ENCODE measurements at regions not wholly inside any gene's neighbourhood (a gene's known extent, or its start where the extent isn't known, plus 50 kb on each side); places are given as distances from the start of the nearest gene placed in this dataset.

DNA sequence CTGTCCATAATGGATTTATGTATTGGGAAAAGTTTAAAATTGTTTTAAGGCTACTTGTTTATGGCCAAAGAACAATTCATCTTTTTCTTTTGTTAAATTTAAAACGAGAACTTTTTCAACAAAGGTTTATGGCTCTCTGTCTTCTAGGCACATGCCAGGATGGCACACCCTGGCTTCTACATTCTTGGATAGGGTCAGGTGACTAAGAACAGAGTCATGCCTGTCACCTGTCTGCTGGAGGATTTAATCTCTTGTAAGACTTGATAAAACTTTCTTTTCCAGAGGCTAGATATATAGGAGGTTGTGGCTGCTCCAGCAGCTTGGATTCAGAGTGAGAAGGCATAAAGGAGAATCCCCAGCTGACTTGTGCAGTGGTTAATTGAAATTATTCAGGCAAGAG is 915.4 kb downstream of the GATA3 start:
- no peak for DNase-seq (ENCODE audit: low read depth in 2 of 2)

GRCh38 chr10:8975535-8975934 is 921.0 kb downstream of the GATA3 start:
- DNase-seq (ENCODE audit: low read depth in 2 of 2): no peak

DNA sequence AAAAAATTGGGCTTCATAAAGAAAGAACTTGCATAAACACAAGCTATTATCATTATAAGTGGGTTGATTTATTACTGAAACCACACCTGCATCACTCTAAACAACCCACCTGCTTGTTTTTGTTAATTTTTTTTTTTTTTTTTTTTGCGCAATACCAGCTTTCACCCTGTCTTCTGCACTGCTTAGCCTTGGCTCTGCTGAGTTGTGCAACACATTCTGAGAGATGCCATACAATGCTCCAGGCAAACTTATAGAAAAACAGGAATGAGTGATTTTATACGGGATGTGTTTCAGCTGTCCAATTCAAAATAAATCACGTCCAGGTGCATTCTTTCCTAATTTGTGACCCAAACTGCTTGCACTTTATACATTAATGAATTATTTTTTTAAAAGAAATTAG is 923.6 kb downstream of the GATA3 start:
- DNase-seq (ENCODE audit: low read depth in 2 of 2): no peak

DNA sequence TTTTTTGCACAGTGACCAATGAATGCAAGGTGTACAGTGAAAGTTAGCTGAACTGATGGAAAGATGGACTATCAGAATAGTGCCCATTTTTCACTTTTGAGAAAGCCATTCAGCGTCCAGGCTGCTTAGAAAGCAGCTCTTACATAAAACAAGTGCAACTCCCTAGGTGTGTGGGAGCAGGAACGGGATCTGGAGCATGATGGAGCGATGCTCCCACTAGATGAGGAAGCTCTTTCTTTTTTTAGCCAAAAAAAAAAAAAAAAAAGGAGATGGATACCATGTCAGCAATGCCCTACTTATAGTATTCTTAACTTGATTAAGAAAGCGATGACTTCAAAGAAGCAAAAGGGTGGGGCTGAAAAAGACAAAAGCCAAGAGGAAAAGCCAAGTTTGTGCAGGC is 925.5 kb downstream of the GATA3 start:
- DNase-seq (ENCODE audit: low read depth in 2 of 2): no peak

GRCh38 chr10:8981277-8981676 is 926.8 kb downstream of the GATA3 start:
- DNase-seq (ENCODE audit: low read depth in 2 of 2): no peak

DNA sequence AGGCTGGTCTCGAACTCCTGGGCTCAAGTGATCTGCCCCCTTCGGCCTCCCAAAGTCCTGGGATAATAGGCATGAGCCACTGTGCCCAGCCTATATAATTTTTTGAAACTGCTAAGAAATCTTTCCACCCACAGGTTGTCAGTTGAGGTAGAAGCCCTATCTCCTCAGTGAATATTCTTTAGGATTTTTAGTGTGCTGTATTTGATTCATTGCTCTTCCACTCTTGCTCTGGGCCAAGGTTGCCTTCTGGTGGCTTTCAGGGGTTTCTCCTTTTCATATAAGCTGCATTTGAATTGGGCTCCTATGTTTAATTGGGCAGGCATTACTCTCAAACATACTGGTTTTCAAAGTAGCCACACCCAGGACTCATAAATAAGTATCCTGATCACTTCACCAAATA is 931.2 kb downstream of the GATA3 start:
- no peak for DNase-seq (ENCODE audit: low read depth in 2 of 2)

DNA sequence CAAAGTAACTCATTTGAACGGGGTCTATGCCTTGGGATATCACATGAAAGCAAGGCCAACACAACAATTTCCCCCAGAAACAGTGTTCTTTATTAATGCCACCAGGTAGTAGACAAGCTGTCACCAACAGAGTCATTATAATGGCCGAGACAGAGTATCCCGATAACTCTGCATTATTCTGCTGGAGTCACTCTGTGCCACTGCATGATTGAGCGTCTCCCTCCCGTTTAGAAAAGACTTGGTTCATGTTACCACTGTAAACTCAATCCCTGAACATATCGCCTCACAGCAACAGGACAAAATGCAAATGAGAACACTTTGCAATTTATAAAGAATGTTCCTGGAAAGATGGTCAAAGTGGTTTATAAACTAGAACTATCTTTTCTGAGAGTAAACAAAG is 932.5 kb downstream of the GATA3 start:
- DNase-seq (ENCODE audit: low read depth in 2 of 2): no peak

GRCh38 chr10:8987712-8988111 is 933.2 kb downstream of the GATA3 start:
- no peak for DNase-seq (ENCODE audit: low read depth in 2 of 2)

- no peak for DNase-seq (ENCODE audit: low read depth in 2 of 2)
Measured at GRCh38 chr10:8990280-8990987, 935.9 kb downstream of the GATA3 start.

DNA sequence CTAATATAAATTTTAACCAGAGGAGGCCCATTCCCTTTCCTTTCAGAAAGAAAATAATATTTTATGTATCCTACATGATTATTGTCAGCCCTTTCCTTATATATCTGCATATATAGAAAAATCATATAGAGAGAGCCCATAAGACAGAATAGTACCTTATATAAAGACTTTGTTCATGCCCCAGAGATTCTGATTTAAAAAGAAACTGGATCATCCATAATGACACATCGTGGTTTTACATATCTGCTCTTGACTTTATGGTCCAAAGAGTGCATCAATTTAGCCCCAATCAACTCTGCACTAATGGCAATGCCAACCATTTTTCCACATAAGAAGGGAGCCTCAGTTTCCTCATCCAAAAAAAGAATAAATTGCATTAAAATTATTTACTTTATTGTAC is 937.5 kb downstream of the GATA3 start:
- DNase-seq (ENCODE audit: low read depth in 2 of 2): no peak

DNA sequence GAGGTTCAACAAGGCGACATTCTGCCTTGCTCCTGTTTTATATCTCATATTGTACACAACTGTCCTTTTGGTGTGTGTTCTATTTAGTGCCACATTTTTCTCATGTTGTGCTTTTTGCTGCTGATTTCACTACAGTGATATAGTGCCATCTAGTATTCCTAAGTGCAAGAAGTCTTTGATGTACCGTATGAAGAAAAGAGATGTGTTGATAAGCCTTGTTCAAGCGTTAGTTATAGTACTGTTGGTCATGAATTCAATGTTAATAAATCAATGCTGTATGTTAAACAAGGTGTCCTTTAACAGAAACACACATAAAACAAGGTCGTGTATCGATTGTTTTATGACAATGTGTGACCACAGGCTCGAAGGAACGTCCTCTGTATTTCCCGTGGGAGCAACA is 939.4 kb downstream of the GATA3 start:
- no peak for DNase-seq (ENCODE audit: low read depth in 2 of 2)

DNA sequence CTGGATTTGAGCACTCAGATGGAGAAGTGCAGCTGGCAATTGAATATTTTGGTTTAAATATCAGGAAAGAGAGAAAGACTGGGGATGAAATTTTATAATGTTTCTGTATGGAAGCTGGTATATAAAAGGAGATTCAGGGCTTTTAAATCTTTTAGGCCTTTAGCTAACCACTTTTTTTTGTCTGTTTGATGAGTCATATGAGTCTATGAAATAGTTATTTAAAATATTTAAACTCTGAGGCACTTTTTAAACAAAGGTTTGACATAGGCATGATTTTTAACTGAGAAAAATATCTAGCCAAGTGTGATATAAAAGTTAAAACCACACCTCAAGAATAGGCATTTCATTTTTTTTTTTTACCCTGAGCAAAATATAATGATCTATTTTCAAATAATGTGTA is 944.3 kb downstream of the GATA3 start:
- no peak for DNase-seq (ENCODE audit: low read depth in 2 of 2)

DNA sequence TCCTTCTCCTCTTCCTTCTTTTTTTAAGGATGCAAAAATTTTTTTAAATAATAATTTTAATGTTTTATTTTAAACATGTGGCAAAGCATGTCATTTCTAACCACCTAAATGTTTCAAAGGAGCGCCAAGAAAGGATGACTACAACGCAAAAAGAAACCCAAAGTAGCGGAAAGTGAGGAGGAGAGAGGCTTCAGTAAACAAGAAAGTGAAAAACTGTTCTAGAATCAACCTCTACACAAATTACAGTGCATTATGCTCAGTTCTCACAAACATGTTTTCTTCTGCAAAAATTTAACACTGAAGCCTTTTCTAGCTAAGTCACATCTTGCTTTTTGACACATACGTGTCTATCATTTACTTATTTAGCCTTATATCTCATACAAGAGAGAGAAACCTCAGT is 948.6 kb downstream of the GATA3 start:
- DNase-seq (ENCODE audit: low read depth in 2 of 2): no peak

- DNase-seq (ENCODE audit: low read depth in 2 of 2): no peak
Measured at GRCh38 chr10:9004736-9005135, 950.2 kb downstream of the GATA3 start.

DNA sequence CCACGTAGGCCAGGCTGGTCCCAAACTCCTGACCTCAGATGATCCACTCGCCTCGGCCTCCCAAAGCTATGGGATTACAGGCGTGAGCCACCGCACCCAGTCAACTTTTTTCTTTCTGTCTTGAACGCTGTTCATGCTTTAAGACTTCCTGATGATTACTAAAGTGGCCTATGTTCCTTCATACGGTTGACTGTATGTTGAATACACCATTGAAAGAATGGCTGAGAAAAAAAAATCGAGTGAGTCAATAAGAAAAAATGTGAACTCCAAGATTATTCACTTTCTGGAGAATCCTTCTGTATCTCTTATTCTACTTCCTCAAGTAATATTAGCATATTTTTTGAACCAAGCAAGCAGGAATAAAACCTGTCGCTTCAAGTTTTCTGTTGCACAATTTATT is 955.0 kb downstream of the GATA3 start:
- DNase-seq (ENCODE audit: low read depth in 2 of 2): no peak

DNA sequence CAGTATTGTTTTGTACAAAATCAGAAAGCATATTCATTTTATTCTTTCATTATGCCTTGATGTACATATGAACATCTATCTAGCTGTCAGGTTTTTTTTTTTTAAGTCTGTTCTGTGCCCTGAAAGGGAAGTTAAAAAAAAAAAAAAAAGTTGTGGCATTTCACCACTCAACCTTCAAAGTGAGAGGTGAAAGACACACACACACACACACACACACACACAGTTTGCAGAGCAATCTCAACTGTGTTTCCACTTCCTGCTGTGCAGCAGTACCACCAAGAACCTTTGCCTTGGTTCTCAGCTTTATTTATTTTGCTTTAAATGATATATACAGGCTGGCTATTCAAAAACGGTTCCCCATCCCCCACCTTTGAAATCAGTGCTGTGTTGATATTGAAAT is 955.6 kb downstream of the GATA3 start:
- DNase-seq (ENCODE audit: low read depth in 2 of 2): peak in 1 of 2 donors; percentile 43

DNA sequence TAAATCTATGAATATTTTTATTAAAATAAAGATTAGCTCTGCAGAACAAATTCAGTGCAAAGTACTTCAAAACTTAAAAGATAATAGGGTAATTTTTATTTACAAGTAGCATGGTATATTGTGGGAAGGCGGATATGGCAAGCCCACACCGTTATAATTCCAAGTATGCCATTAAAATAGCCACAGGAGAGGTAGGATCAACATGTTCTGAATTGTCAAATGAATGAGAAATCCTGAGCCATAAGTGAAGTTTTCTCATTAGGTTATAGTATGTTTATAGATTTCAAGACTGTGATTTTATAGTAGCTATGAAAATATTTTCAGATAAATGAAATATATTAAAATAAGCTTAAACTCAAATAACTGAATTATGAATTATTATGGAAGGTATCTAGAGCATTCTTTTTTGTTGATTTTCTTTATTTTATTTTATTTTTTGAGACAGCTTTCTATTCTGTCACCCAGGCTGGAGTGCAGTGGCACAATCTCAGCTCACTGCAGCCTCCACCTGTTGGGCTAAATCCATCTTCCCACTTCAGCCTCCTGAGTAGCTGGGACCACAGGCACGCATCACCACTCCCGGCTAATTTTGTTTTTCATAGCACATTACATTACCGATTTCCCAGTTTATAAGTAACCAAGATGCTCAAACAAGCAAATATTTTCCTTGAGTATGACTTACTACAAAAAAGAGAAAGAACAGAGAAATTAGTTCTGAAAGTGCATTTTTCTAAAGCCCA is 956.6 kb downstream of the GATA3 start:
- no peak for DNase-seq (ENCODE audit: low read depth in 2 of 2)

GRCh38 chr10:9012312-9012711 is 957.8 kb downstream of the GATA3 start:
- DNase-seq (ENCODE audit: low read depth in 2 of 2): no peak

- no peak for DNase-seq (ENCODE audit: low read depth in 2 of 2)
Measured at GRCh38 chr10:9015005-9015404, 960.5 kb downstream of the GATA3 start.

- no peak for DNase-seq (ENCODE audit: low read depth in 2 of 2)
Measured at GRCh38 chr10:9015447-9015846, 961.0 kb downstream of the GATA3 start.

DNA sequence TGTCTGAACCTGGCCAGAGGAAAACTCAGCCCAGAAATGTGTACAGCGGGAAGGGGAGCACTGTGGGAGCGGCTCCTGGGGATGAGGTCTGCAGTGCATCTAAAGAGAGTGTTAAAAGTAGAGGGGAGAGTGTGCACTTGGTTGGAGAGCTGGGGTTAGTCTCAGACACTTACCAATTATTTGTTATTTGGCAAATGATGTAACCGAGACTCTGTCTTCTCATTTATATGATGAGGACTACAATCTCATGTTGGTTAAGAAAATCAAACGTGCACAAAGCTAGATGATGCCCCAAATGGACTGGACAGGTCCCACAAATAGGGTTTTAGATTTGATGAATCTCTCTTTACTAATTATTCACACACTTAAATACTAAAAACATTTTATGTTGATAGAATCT is 962.4 kb downstream of the GATA3 start:
- DNase-seq (ENCODE audit: low read depth in 2 of 2): no peak

GRCh38 chr10:9018195-9019173 is 964.0 kb downstream of the GATA3 start:
- no peak for DNase-seq (ENCODE audit: low read depth in 2 of 2)

Data from activated CD4-positive, alpha-beta T cell treated with anti-CD3 and anti-CD28 coated beads for 24 hours (primary cell).